HUES48 (cell line): ENCODE measurements at regions not wholly inside any gene's neighbourhood (a gene's known extent, or its start where the extent isn't known, plus 50 kb on each side); places are given as distances from the start of the nearest gene placed in this dataset.

Experiments used
- H3K27ac ChIP-seq: one replicate; pipeline ENCODE4 v1.7.0; 2013; ENCODE audit warnings: low read depth, low read length, inconsistent platforms
- H3K27me3 ChIP-seq: 2 replicates; pipeline ENCODE4 v1.6.1; 2013; ENCODE audit warnings: mild to moderate bottlenecking, low read length; ENCODE audit not compliant: control insufficient read depth, insufficient read depth
- H3K36me3 ChIP-seq: 2 replicates; pipeline ENCODE4 v1.6.1; 2013; ENCODE audit warnings: low read length; ENCODE audit not compliant: control insufficient read depth, insufficient read depth
- H3K4me1 ChIP-seq: 2 replicates; pipeline ENCODE4 v1.6.1; 2013; ENCODE audit warnings: mild to moderate bottlenecking, low read length; ENCODE audit not compliant: control insufficient read depth, insufficient read depth
- H3K4me3 ChIP-seq: 2 replicates; pipeline ENCODE4 v1.5.1; 2013; ENCODE audit warnings: mild to moderate bottlenecking, low read depth, low read length
- H3K9ac ChIP-seq: 2 replicates; pipeline ENCODE4 v1.6.1; 2013; ENCODE audit warnings: mild to moderate bottlenecking, low read depth, low read length, moderate library complexity
- H3K9me3 ChIP-seq: 2 replicates; pipeline ENCODE4 v1.6.1; 2013; ENCODE audit warnings: low read length; ENCODE audit not compliant: control insufficient read depth, insufficient read depth

GRCh38 chr1:234543442-234544086 is 64.6 kb upstream of the TARBP1 start:
- H3K27me3 ChIP-seq, result no peaks in the 10 kb centered on the region
- no peaks in the 10 kb centered on the region for H3K9me3 ChIP-seq
- H3K4me1 ChIP-seq, result 0 out of 2 replicates have a peak, but pooled peaks cover 9% of the 10 kb centered on the region
- no peaks in the 10 kb centered on the region for H3K36me3 ChIP-seq
- H3K9ac ChIP-seq, result no peak overlapping the region
- no peak overlapping the region for H3K4me3 ChIP-seq
- no peak overlapping the region for H3K27ac ChIP-seq

GRCh38 chr1:234542211-234542850 is 63.4 kb upstream of the TARBP1 start:
- no peak overlapping the region for H3K27ac ChIP-seq
- no peaks in the 10 kb centered on the region for H3K9me3 ChIP-seq
- 0 out of 2 replicates have a peak, but pooled peaks cover 9% of the 10 kb centered on the region for H3K4me1 ChIP-seq
- H3K36me3 ChIP-seq, result no peaks in the 10 kb centered on the region
- no peak overlapping the region for H3K9ac ChIP-seq
- no peak overlapping the region for H3K4me3 ChIP-seq
- H3K27me3 ChIP-seq, result no peaks in the 10 kb centered on the region

GRCh38 chr1:234541286-234541975 is 62.5 kb upstream of the TARBP1 start:
- Histone ChIP-seq H3K36me3 (no peaks in the 10 kb centered on the region), H3K4me3 (no peak overlapping the region), H3K9ac (no peak overlapping the region), H3K27me3 (no peaks in the 10 kb centered on the region), H3K9me3 (no peaks in the 10 kb centered on the region), H3K27ac (no peak overlapping the region), H3K4me1 (0 out of 2 replicates have a peak, but pooled peaks cover 9% of the 10 kb centered on the region)

GRCh38 chr1:234540404-234540762 is 61.4 kb upstream of the TARBP1 start:
- no peaks in the 10 kb centered on the region for H3K36me3 ChIP-seq
- H3K27me3 ChIP-seq, result no peaks in the 10 kb centered on the region
- H3K9ac ChIP-seq, result no peak overlapping the region
- H3K4me3 ChIP-seq, result no peak overlapping the region
- 0 out of 2 replicates have a peak, but pooled peaks cover 6% of the 10 kb centered on the region for H3K4me1 ChIP-seq
- no peak overlapping the region for H3K27ac ChIP-seq
- no peaks in the 10 kb centered on the region for H3K9me3 ChIP-seq

GRCh38 chr1:234539666-234540403 is 60.9 kb upstream of the TARBP1 start:
- Histone ChIP-seq H3K9me3 (no peaks in the 10 kb centered on the region), H3K36me3 (no peaks in the 10 kb centered on the region), H3K9ac (no peak overlapping the region), H3K27me3 (no peaks in the 10 kb centered on the region), H3K4me3 (no peak overlapping the region), H3K27ac (no peak overlapping the region), H3K4me1 (0 out of 2 replicates have a peak, but pooled peaks cover 6% of the 10 kb centered on the region)

GRCh38 chr1:234538930-234539649 is 60.1 kb upstream of the TARBP1 start:
- Histone ChIP-seq H3K27ac (no peak overlapping the region), H3K36me3 (no peaks in the 10 kb centered on the region), H3K27me3 (no peaks in the 10 kb centered on the region), H3K9ac (no peak overlapping the region), H3K4me3 (no peak overlapping the region), H3K9me3 (no peaks in the 10 kb centered on the region), H3K4me1 (0 out of 2 replicates have a peak, but pooled peaks cover 6% of the 10 kb centered on the region)

GRCh38 chr1:234538062-234538731 is 59.2 kb upstream of the TARBP1 start:
- Histone ChIP-seq H3K9ac (no peak overlapping the region), H3K27me3 (no peaks in the 10 kb centered on the region), H3K4me1 (0 out of 2 replicates have a peak, but pooled peaks cover under 1% of the 10 kb centered on the region), H3K27ac (no peak overlapping the region), H3K4me3 (no peak overlapping the region), H3K9me3 (no peaks in the 10 kb centered on the region), H3K36me3 (no peaks in the 10 kb centered on the region)

- H3K4me1 ChIP-seq, result 0 out of 2 replicates have a peak, but pooled peaks cover 3% of the 10 kb centered on the region
- H3K9ac ChIP-seq, result no peak overlapping the region
- no peak overlapping the region for H3K4me3 ChIP-seq
- H3K27ac ChIP-seq, result no peak overlapping the region
- no peaks in the 10 kb centered on the region for H3K36me3 ChIP-seq
- no peaks in the 10 kb centered on the region for H3K27me3 ChIP-seq
- no peaks in the 10 kb centered on the region for H3K9me3 ChIP-seq
Observed at GRCh38 chr1:234537236-234537635, 58.3 kb upstream of the TARBP1 start.

GRCh38 chr1:234536741-234537140 is 57.8 kb upstream of the TARBP1 start:
- Histone ChIP-seq H3K4me3 (no peak overlapping the region), H3K9ac (no peak overlapping the region), H3K4me1 (peaks cover 6% of the 10 kb centered on the region), H3K9me3 (no peaks in the 10 kb centered on the region), H3K36me3 (no peaks in the 10 kb centered on the region), H3K27me3 (no peaks in the 10 kb centered on the region), H3K27ac (no peak overlapping the region)
